HEK293T (cell line): ENCODE measurements at regions not wholly inside any gene's neighbourhood (a gene's known extent, or its start where the extent isn't known, plus 50 kb on each side); places are given as distances from the start of the nearest gene placed in this dataset.

Source experiments
- CTCF ChIA-PET: fragments of 350-600 bp; formaldehyde crosslinking; extraction: SDS; loops from one replicate; lab custom pipeline; 2021; ENCODE audit warnings: antibody characterized with exemption, inconsistent platforms; lab: Yijun Ruan, JAX
- POLR2A ChIA-PET: fragments of 350-600 bp; formaldehyde crosslinking; extraction: SDS; loops from one replicate; lab custom pipeline; 2020; ENCODE audit warnings: antibody characterized with exemption, inconsistent platforms; lab: Yijun Ruan, JAX
- DNase-seq: peaks from one replicate; pipeline ENCODE4 v3.0.0; 2012; ENCODE audit warnings: mixed read lengths; ENCODE audit errors: extremely low spot score
- ARNT ChIP-seq: fragments of 450-650 bp; IDR thresholded peaks from 2 replicates; pipeline ENCODE4 v1.6.1; 2017; ENCODE audit warnings: mild to moderate bottlenecking
- BHLHE40 ChIP-seq: fragments of 450-650 bp; IDR thresholded peaks from 2 replicates; pipeline ENCODE4 v1.6.1; 2016; ENCODE audit warnings: mild to moderate bottlenecking, moderate library complexity, borderline replicate concordance
- CTBP1 ChIP-seq: fragments of 450-650 bp; IDR thresholded peaks from 2 replicates; pipeline ENCODE4 v1.6.1; 2016; ENCODE audit warnings: borderline replicate concordance
- ELF4 ChIP-seq: fragments of 450-650 bp; IDR thresholded peaks from 2 replicates; pipeline ENCODE4 v1.6.1; 2017; ENCODE audit warnings: antibody characterized with exemption
- FOXA1 ChIP-seq: fragments of 450-650 bp; IDR thresholded peaks from 2 replicates; pipeline ENCODE4 v1.6.1; 2016; ENCODE audit warnings: mild to moderate bottlenecking
- FOXK2 ChIP-seq: fragments of 450-650 bp; IDR thresholded peaks from 2 replicates; pipeline ENCODE4 v1.6.1; 2016; ENCODE audit warnings: mild to moderate bottlenecking
- FOXM1 ChIP-seq: fragments of 450-650 bp; IDR thresholded peaks from 2 replicates; pipeline ENCODE4 v1.6.1; 2017; ENCODE audit warnings: mild to moderate bottlenecking, borderline replicate concordance
- HDGF ChIP-seq: fragments of 450-650 bp; IDR thresholded peaks from 2 replicates; pipeline ENCODE4 v1.6.1; 2017; ENCODE audit warnings: antibody characterized with exemption, borderline replicate concordance
- L3MBTL2 ChIP-seq: fragments of 450-650 bp; conservative IDR thresholded peaks from 2 replicates; pipeline ENCODE4 v1.6.1; 2016; ENCODE audit warnings: mild to moderate bottlenecking
- LEF1 ChIP-seq: fragments of 450-650 bp; IDR thresholded peaks from 2 replicates; pipeline ENCODE4 v1.6.1; 2017; ENCODE audit warnings: mild to moderate bottlenecking, borderline replicate concordance
- NFRKB ChIP-seq: fragments of 450-650 bp; IDR thresholded peaks from 2 replicates; pipeline ENCODE4 v1.6.1; 2016; ENCODE audit warnings: mild to moderate bottlenecking, moderate library complexity
- PKNOX1 ChIP-seq: fragments of 450-650 bp; IDR thresholded peaks from 2 replicates; pipeline ENCODE4 v1.6.1; 2016
- SP1 ChIP-seq: fragments of 450-650 bp; IDR thresholded peaks from 2 replicates; pipeline ENCODE4 v1.6.1; 2017
- SUZ12 ChIP-seq: fragments of 450-650 bp; IDR thresholded peaks from 2 replicates; pipeline ENCODE4 v1.6.1; 2016; ENCODE audit warnings: mild to moderate bottlenecking
- TARDBP ChIP-seq: fragments of 450-650 bp; IDR thresholded peaks from 2 replicates; pipeline ENCODE4 v1.6.1; 2016
- ZNF384 ChIP-seq: fragments of 450-650 bp; IDR thresholded peaks from 2 replicates; pipeline ENCODE4 v1.6.1; 2016

GRCh38 chr13:112250788-112251445 lies 125.2 kb upstream of the SPACA7 start:
- CTCF ChIA-PET: no interaction called here
- no peak for DNase-seq
- POLR2A ChIA-PET: no interaction called here
- TF ChIP-seq NFRKB (no peak), FOXM1 (no peak), ARNT (no peak), TARDBP (no peak), FOXK2 (no peak), ELF4 (no peak), PKNOX1 (no peak)

DNA sequence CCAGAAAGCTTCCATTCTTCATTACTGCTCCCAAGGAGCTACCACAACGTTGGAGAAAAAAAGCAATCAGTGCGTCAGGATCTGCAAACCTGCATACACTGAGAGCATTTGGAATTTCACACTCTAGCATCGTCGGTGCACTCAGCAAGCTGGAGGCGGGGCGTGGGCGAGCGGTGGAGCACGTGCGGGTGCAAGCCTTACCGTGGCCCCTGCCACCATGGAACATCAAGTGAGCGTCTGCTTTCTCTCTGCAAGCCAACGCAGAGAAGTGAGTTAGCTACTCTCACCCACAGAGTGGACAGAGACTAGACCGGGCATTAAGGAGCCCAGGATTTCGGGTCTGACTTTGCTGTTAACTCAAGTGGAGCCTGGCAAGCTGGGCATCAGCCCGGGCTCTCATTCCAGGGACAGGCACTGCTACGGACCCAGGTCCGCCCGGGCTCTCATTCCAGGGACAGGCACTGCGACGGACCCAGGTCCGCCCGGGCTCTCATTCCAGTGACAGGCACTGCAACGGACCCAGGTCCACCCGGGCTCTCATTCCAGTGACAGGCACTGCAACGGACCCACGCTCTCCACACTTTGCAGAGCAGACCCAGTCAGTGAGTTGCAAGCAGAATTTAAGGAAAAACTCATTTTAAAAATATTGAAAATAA lies 124.1 kb upstream of the SPACA7 start:
- ChIA-PET CTCF (no interaction called here), POLR2A (no interaction called here)
- DNase-seq: no peak
- no peak for TF ChIP-seq PKNOX1
- TF ChIP-seq NFRKB: no peak
- no peak for TF ChIP-seq TARDBP

- TF ChIP-seq TARDBP (no peak), LEF1 (no peak), ZNF384 (no peak), CTBP1 (no peak), FOXA1 (no peak), FOXK2 (no peak), NFRKB (no peak), PKNOX1 (no peak), ELF4 (no peak)
- ChIA-PET POLR2A (no interaction called here), CTCF (no interaction called here)
Measured at GRCh38 chr13:112252804-112253590, 123.2 kb upstream of the SPACA7 start.

GRCh38 chr13:112253631-112254030 lies 122.5 kb upstream of the SPACA7 start:
- POLR2A ChIA-PET: no interaction called here
- CTCF ChIA-PET: no interaction called here
- DNase-seq: no peak
- TF ChIP-seq ARNT (no peak), FOXK2 (no peak), SUZ12 (no peak), PKNOX1 (no peak), NFRKB (no peak), BHLHE40 (no peak), HDGF (no peak), ZNF384 (no peak), LEF1 (no peak), SP1 (no peak), ELF4 (no peak), L3MBTL2 (no peak)

More at GRCh38 chr13:112252804-112253590, 123.2 kb upstream of the SPACA7 start:
- DNase-seq: no peak

GRCh38 chr13:112254061-112254818 lies 121.9 kb upstream of the SPACA7 start:
- DNase-seq: no peak
- ChIA-PET CTCF (no interaction called here), POLR2A (no interaction called here)
- TF ChIP-seq FOXM1: no peak
- no peak for TF ChIP-seq CTBP1
- no peak for TF ChIP-seq TARDBP
- no peak for TF ChIP-seq ZNF384
- no peak for TF ChIP-seq ARNT
- TF ChIP-seq HDGF: no peak
- no peak for TF ChIP-seq FOXK2
- no peak for TF ChIP-seq L3MBTL2
- TF ChIP-seq BHLHE40: no peak
- no peak for TF ChIP-seq ELF4
- no peak for TF ChIP-seq SUZ12
- TF ChIP-seq SP1: no peak
- no peak for TF ChIP-seq PKNOX1
- no peak for TF ChIP-seq LEF1
- TF ChIP-seq NFRKB: no peak
- TF ChIP-seq FOXA1: no peak
